ENCODE measurements at regions not wholly inside any gene's neighbourhood (a gene's known extent, or its start where the extent isn't known, plus 50 kb on each side); places are given as distances from the start of the nearest gene placed in this dataset.
A peak's percentile ranks its signal among the peaks of the same experiment; 100 is the strongest.

- no peak for DNase-seq (ENCODE audit: low read depth, low spot score)
- no peak overlapping the region for H3K27ac ChIP-seq
Observed at GRCh38 chr4:53921856-53922255, 142.5 kb downstream of the CHIC2 start.

- DNase-seq (ENCODE audit: low read depth, low spot score): no peak
- H3K27ac ChIP-seq: no peak overlapping the region
Observed at GRCh38 chr4:53920883-53921282, 143.5 kb downstream of the CHIC2 start.

GRCh38 chr4:53920116-53920515 is 144.3 kb downstream of the CHIC2 start:
- DNase-seq (ENCODE audit: low read depth, low spot score): no peak
- H3K27ac ChIP-seq: peak overlapping the region; percentile 34

- peak overlapping the region; percentile 34 for H3K27ac ChIP-seq
- DNase-seq (ENCODE audit: low read depth, low spot score): no peak
Observed at GRCh38 chr4:53919535-53919934, 144.9 kb downstream of the CHIC2 start.

DNA sequence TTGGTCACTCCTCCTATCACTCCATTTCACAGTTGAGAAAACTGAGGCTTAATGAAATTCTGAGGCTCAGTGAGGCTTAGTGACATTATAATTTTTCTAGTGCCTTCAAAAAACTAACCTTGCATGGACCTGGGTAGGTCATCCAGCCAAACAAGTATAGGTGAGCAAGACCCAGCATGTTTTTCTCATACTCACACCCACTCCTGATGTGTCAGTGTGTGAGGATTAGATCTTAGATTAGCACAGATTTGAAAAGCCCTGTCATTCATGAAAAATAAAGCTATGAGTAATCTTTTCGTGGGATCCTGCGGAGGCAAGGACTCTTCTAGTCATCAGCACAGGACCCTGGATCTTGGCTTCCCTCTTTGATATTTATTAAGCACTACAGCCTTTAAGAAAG is 146.7 kb downstream of the CHIC2 start:
- DNase-seq (ENCODE audit: low read depth, low spot score): peak; percentile 93
- peak overlapping the region; percentile 91 for H3K27ac ChIP-seq

- DNase-seq (ENCODE audit: low read depth, low spot score): peak; percentile 74
- H3K27ac ChIP-seq: peak overlapping the region; percentile 91
Observed at GRCh38 chr4:53916431-53916889, 147.9 kb downstream of the CHIC2 start.

DNA sequence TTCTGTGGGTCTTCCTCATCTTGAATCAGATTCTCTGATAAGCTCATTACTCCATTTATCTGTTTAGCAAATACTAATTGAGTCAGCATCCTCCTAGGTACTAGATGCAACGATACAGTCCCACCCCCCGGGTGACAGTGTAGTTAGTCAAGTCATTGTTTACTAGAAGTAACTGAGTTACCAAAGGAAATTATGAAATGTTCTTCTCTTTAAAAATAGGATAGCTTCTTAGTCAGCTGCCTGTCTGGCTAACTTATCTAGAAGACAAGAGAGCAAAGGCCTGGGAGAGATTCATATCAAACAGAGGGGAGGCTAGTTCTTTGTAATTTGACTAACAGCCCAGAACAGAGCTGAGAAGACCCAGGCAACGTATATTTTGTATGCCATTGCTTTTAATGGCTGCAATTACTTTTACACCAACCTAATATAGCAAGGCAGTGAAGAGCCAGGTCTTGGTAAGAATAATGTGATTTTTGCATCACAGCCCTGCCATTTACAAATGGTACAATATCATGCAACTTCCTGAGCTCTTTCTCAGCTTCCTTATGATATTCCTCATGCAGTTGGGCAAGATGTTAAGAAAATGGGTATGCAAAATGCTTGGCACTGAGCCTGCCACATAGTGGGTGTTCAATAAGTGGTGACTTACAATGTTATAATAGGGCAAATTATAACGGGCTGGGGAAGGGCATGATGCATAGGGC is 149.9 kb downstream of the CHIC2 start:
- peak; percentile 92 for DNase-seq (ENCODE audit: low read depth, low spot score)
- H3K27ac ChIP-seq: peak overlapping the region; percentile 91

- peak overlapping the region; percentile 91 for H3K27ac ChIP-seq
- DNase-seq (ENCODE audit: low read depth, low spot score): no peak
Observed at GRCh38 chr4:53913771-53914170, 150.6 kb downstream of the CHIC2 start.

DNA sequence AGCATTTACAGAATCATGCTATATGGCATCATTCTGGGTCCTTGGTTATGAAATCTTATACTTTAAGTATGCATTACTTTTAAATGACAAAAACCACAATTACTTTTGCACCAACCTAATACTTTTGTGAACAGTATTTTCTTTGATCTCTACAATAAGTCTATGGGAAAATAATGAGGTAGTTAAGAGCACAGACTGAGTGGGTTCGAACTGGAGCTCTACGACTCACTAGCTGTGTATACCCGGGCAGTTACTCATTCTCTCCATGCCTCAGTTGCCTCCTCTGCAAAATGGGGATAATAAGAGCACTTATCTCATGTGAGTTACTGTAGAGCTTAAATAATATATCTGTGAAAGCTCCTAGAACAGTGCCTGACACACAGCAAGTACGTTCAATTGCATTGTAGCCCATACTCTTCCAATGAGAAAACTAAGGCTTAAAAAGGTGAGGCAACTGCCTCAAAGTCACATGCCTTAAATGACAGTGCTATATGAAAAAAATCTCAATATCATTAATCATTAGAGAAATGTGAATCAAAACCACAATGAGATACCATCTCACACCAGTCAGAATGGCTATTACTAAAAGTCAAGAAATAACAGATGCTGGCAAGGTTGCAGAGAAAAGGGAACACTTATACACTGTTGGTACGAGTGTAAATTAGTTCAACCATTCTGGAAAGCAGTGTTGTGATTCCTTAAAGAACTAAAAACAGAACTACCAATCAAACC is 151.5 kb downstream of the CHIC2 start:
- DNase-seq (ENCODE audit: low read depth, low spot score): no peak
- peak overlapping the region; percentile 91 for H3K27ac ChIP-seq

GRCh38 chr4:53908661-53909078 is 155.7 kb downstream of the CHIC2 start:
- no peak for DNase-seq (ENCODE audit: low read depth, low spot score)
- H3K27ac ChIP-seq: no peak overlapping the region

GRCh38 chr4:53907772-53908171 is 156.6 kb downstream of the CHIC2 start:
- H3K27ac ChIP-seq: no peak overlapping the region

GRCh38 chr4:53906606-53907190 is 157.7 kb downstream of the CHIC2 start:
- no peak overlapping the region for H3K27ac ChIP-seq
- DNase-seq (ENCODE audit: low read depth, low spot score): no peak

More at GRCh38 chr4:53907772-53908171, 156.6 kb downstream of the CHIC2 start:
- DNase-seq (ENCODE audit: low read depth, low spot score): no peak

DNA sequence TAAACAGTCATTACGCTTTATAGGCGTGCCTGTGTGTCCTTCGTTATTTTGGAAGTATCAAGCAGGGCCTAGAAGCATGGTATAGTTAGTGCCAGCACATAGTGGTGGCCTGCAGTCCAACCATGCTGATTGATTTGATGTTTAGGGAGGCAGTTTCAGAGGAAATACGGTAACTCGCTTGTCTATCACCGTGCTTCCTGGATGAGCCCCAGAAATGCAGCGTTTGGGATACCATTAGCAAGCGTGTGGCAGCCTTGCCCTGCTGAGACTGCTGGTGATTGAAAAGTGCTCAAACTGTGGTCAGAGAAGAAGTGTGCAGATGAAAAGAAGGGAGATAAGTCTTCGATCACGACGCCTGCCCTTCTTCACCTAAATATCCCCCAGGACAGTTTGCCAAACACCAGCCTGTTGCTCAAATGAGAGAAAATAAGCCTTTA is 158.4 kb downstream of the CHIC2 start:
- DNase-seq (ENCODE audit: low read depth, low spot score): no peak
- no peak overlapping the region for H3K27ac ChIP-seq

DNA sequence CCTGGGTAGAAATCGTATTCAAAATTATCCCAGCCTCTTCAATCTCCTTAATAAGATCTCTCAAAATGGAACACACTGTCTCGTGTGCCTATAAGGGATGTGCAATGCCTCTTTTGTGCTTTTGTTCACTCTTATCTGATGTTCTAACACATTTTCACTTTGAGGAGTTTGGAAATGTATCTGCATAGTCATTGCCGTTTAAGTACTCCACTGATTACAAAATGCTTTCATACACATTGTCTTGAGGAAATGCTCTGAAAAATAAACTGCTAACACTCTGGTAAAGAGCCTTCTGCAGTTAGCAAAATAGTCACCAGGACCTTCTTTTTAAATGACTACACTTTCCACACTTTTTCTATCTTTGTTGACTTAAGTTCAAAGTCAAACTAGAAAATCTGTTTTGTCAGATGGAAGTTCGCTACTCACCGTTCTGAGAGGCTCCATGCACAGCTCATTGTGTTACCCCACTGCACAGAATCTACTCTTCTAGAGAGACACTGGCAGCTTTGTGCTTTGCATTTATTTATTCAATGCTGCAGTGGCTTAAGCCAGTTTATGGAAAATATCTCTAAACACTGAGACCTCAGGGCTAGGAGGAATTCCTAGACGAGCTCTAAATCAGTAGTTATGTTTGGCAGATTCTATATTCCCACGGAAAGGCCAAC is 159.0 kb downstream of the CHIC2 start:
- no peak for DNase-seq (ENCODE audit: low read depth, low spot score)
- H3K27ac ChIP-seq: no peak overlapping the region

DNA sequence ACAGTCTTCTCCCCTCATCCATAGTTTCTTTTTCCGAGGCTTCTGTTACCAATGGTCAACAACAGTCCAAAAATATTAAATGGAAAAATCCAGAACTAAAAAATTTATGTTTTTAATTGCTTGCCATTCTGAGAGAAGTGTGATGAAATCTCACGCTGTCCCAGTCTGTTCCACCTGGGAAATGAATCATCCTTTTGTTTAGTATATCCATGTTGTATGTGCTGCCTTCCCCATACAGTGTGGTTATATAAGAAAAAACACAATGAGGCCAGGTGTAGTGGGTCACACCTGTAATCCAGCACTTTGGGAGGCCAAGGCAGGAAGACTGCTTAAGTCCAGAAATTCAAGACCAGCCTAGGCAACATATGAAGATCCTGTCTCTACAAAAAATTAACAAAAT is 161.6 kb downstream of the CHIC2 start:
- no peak for DNase-seq (ENCODE audit: low read depth, low spot score)
- no peak overlapping the region for H3K27ac ChIP-seq

DNA sequence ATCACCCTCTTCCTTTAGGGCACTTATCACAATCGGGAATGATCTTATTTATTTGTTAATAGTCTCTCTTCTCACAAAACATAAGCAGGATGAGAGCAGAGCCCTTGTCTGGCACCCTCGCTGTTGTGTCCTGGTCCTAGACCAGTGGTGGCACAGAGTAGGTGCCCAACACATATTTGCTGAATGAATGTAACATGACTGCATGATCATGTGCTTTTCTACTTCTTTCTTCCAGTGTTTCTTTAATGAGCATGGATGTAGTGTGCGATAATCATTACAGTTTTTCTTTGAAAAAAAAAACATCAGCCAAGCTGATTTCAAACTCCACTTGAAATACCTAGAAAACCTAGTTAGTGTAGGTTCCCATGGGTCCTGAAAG is 164.1 kb downstream of the CHIC2 start:
- no peak for DNase-seq (ENCODE audit: low read depth, low spot score)
- no peak overlapping the region for H3K27ac ChIP-seq

DNA sequence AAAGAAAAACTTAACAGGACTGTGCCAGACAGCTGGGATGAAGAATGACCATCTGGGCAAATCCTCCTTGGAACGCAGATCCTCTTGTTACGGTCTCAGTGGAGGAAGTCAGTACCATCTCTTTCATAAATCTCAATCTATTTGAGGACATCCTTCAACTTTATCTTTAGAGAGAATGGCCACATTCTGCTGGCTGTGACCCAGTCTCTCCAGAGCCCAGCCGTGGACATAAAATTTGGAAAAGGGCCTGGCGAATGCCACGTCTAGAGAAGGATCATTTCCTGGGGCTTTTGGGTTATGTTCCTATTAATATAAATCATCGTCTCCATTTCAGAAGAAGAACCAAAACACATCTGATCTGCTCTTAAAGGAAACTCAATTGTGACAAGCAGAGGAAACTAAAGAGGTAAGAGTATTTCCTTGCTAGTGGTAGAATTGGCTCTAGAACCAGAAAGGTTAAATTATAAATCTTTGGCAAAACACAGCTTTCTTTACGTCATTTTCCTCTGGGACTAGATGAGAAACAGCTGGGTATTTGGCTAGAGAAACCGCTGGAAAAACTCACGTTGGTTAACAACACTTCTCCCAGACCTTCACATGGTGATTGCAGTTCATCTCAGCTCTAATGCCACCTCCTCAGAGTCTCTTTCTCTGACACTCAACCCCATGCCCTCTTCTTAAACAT is 164.7 kb downstream of the CHIC2 start:
- DNase-seq (ENCODE audit: low read depth, low spot score): no peak
- H3K27ac ChIP-seq: no peak overlapping the region

DNA sequence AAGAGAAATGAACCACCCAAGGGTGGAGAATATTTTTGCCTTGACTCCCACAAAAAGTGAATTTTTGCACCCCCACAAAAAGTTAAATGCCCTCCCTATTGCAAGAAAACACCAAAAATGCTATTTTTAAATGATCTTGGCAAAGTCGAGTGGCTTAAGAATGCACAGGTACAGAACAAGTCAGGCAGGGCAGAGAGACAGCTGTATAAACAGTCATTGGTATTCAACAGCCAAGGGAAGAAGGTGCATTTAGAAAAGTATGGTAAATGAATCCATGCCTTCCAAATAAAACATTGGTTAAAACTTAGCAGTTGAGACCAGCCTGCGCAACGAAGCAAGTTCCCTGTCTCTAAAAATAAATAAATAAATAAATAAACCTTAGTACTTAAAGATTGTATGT is 169.3 kb downstream of the CHIC2 start:
- no peak for DNase-seq (ENCODE audit: low read depth, low spot score)
- H3K27ac ChIP-seq: no peak overlapping the region

GRCh38 chr4:53890461-53890860 is 173.9 kb downstream of the CHIC2 start:
- no peak for DNase-seq (ENCODE audit: low read depth, low spot score)
- H3K27ac ChIP-seq: no peak overlapping the region
